ENCODE measurements at regions not wholly inside any gene's neighbourhood (a gene's known extent, or its start where the extent isn't known, plus 50 kb on each side); places are given as distances from the start of the nearest gene placed in this dataset.

- TF ChIP-seq CTCF (conservative IDR thresholded peaks at IDR 0.05; ENCODE audit: low read length) (no peak), EZH2phosphoT487 (IDR thresholded peaks at IDR 0.05; ENCODE audit: borderline replicate concordance) (no peak)
Observed at GRCh38 chr4:31595496-31595895, 875.3 kb downstream of the PCDH7 start.

Measured in Loucy (cell line).